ENCODE measurements at regions not wholly inside any gene's neighbourhood (a gene's known extent, or its start where the extent isn't known, plus 50 kb on each side); places are given as distances from the start of the nearest gene placed in this dataset.
"Not testable (repeated sequence)": the region's sequence is repeated elsewhere in the genome, so short reads cannot be mapped to it uniquely, and the experiment has no call there.

- intact Hi-C loops (cut with DNase I; ENCODE audit: low total_unique reads) (no loop called here), in situ Hi-C loops (cut with MboI; ENCODE audit: low pct_ligation_motif_present in 1 of 4, low pct_unique_long_range_greater_than_20kb in 1 of 4, low sequenced_read_pairs in 3 of 4) (no loop called here)
- no peak for TF ChIP-seq POLR2AphosphoS5 (IDR thresholded peaks at IDR 0.05)
These were observed 132.6 kb downstream of the ANAPC4 start for GRCh38 chr4:25509646-25510045.

DNA sequence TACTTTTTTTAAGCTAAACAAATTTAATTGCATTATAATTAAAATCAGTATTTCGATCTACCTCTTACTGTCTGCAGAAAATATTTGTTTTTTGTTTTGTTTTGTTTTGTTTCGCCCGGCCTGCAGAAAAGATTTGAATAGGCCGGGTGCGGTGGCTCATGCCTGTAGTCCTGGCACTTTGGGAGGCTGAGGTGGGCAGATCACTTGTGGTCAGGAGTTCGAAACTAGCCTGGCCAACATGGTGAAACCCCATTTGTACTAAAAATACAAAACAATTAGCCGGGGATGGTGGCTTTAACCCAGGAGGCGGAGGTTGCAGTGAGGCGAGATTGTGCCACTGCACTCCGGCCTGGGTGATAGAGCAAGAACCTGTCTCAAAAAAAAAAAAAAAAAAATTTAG is 134.8 kb downstream of the ANAPC4 start:
- H3K27ac ChIP-seq; H3K4me3 ChIP-seq; intact Hi-C loops (cut with DNase I; ENCODE audit: low total_unique reads); H3K4me1 ChIP-seq; H3K27me3 ChIP-seq; DNase-seq; in situ Hi-C loops (cut with MboI; ENCODE audit: low pct_ligation_motif_present in 1 of 4, low pct_unique_long_range_greater_than_20kb in 1 of 4, low sequenced_read_pairs in 3 of 4); H3K9me3 ChIP-seq; H3K36me3 ChIP-seq: not testable (repeated sequence)
- 87 to 91% methylated on average over 10 of the region's 10 CpGs for WGBS, 2 donors (ENCODE audit: low coverage in 1 of 2)

More at GRCh38 chr4:25509646-25510045, 132.6 kb downstream of the ANAPC4 start:
- H3K9me3 ChIP-seq: no peaks in the 10 kb centered on the region
- H3K36me3 ChIP-seq: no peaks in the 10 kb centered on the region
- WGBS, 2 donors (ENCODE audit: low coverage in 1 of 2): 41 to 42% methylated on average over 4 of the region's 4 CpGs
- no peak for DNase-seq
- no peak overlapping the region for H3K4me3 ChIP-seq
- H3K27me3 ChIP-seq: no peaks in the 10 kb centered on the region
- H3K27ac ChIP-seq: no peak overlapping the region
- H3K4me1 ChIP-seq: no peaks in the 10 kb centered on the region

DNA sequence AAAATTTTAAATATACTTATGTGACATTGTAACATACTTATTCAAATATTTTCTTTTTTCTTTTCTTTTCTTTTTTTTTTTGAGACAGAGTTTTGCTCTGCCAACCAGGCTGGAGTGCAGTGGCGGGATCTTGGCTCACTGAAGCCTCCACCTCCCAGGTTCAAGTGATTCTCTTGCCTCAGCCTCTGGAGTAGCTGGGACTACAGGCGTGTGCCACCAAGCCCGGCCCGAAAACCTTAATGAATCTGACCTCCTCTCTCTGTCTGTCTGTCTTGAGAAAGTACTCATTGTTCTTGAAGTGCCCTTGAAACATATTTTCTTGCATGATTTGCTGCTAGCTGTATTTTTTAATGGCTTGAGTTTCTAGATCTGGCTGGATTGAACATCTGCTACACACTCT is 136.8 kb downstream of the ANAPC4 start:
- H3K9me3 ChIP-seq: no peaks in the 10 kb centered on the region
- TF ChIP-seq POLR2AphosphoS5 (IDR thresholded peaks at IDR 0.05) (no peak), EP300 (IDR thresholded peaks at IDR 0.05; ENCODE audit: low read depth) (no peak), POLR2A (IDR thresholded peaks at IDR 0.05) (no peak)
- TF ChIP-seq, protein P1, sequence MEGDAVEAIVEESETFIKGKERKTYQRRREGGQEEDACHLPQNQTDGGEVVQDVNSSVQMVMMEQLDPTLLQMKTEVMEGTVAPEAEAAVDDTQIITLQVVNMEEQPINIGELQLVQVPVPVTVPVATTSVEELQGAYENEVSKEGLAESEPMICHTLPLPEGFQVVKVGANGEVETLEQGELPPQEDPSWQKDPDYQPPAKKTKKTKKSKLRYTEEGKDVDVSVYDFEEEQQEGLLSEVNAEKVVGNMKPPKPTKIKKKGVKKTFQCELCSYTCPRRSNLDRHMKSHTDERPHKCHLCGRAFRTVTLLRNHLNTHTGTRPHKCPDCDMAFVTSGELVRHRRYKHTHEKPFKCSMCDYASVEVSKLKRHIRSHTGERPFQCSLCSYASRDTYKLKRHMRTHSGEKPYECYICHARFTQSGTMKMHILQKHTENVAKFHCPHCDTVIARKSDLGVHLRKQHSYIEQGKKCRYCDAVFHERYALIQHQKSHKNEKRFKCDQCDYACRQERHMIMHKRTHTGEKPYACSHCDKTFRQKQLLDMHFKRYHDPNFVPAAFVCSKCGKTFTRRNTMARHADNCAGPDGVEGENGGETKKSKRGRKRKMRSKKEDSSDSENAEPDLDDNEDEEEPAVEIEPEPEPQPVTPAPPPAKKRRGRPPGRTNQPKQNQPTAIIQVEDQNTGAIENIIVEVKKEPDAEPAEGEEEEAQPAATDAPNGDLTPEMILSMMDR (IDR thresholded peaks at IDR 0.05): no peak
- in situ Hi-C loops (cut with MboI; ENCODE audit: low pct_ligation_motif_present in 1 of 4, low pct_unique_long_range_greater_than_20kb in 1 of 4, low sequenced_read_pairs in 3 of 4) (no loop called here), intact Hi-C loops (cut with DNase I; ENCODE audit: low total_unique reads) (no loop called here)
- 84 to 89% methylated on average over 3 to 4 of the region's 4 CpGs for WGBS, 2 donors (ENCODE audit: low coverage in 1 of 2)
- no peak overlapping the region for H3K27ac ChIP-seq
- no peaks in the 10 kb centered on the region for H3K27me3 ChIP-seq
- no peak for DNase-seq
- no peaks in the 10 kb centered on the region for H3K4me1 ChIP-seq
- H3K4me3 ChIP-seq: no peak overlapping the region
- no peaks in the 10 kb centered on the region for H3K36me3 ChIP-seq

- DNase-seq: no peak
- 73% methylated on average over 4 of the region's 4 CpGs; no CpG with 5 or more reads in 1 of the 2 donors for WGBS, 2 donors (ENCODE audit: low coverage in 1 of 2)
These were observed 132.2 kb upstream of the SLC34A2 start for GRCh38 chr4:25523405-25523804.

GRCh38 chr4:25524663-25525062 is 131.0 kb upstream of the SLC34A2 start:
- in situ Hi-C loops (cut with MboI; ENCODE audit: low pct_ligation_motif_present in 1 of 4, low pct_unique_long_range_greater_than_20kb in 1 of 4, low sequenced_read_pairs in 3 of 4) (no loop called here), intact Hi-C loops (cut with DNase I; ENCODE audit: low total_unique reads) (no loop called here)
- 42 to 57% methylated on average over 2 of the region's 2 CpGs for WGBS, 2 donors (ENCODE audit: low coverage in 1 of 2)
- no peak for TF ChIP-seq EP300 (IDR thresholded peaks at IDR 0.05; ENCODE audit: low read depth)
- no peak for TF ChIP-seq POLR2AphosphoS5 (IDR thresholded peaks at IDR 0.05)
- TF ChIP-seq POLR2A (IDR thresholded peaks at IDR 0.05): no peak
- TF ChIP-seq, protein P1 (IDR thresholded peaks at IDR 0.05): no peak
- Histone ChIP-seq H3K27ac (no peak overlapping the region), H3K27me3 (no peaks in the 10 kb centered on the region), H3K4me3 (no peak overlapping the region), H3K9me3 (no peaks in the 10 kb centered on the region), H3K4me1 (no peaks in the 10 kb centered on the region), H3K36me3 (no peaks in the 10 kb centered on the region)
- no peak for DNase-seq

More at GRCh38 chr4:25523405-25523804, 132.2 kb upstream of the SLC34A2 start:
- Histone ChIP-seq H3K4me3 (no peak overlapping the region), H3K4me1 (no peaks in the 10 kb centered on the region), H3K27me3 (no peaks in the 10 kb centered on the region), H3K27ac (no peak overlapping the region), H3K36me3 (no peaks in the 10 kb centered on the region), H3K9me3 (no peaks in the 10 kb centered on the region)
- in situ Hi-C loops (cut with MboI; ENCODE audit: low pct_ligation_motif_present in 1 of 4, low pct_unique_long_range_greater_than_20kb in 1 of 4, low sequenced_read_pairs in 3 of 4): no loop called here
- intact Hi-C loops (cut with DNase I; ENCODE audit: low total_unique reads): no loop called here
- TF ChIP-seq POLR2A (IDR thresholded peaks at IDR 0.05) (no peak), POLR2AphosphoS5 (IDR thresholded peaks at IDR 0.05) (no peak), EP300 (IDR thresholded peaks at IDR 0.05; ENCODE audit: low read depth) (no peak)
- TF ChIP-seq, protein P1 (IDR thresholded peaks at IDR 0.05): no peak
